T-helper 1 cell treated with Interleukin-12 subunit alpha and Interleukin-12 subunit beta and Interleukin-4 antibody, amounts not matched to agents 30 ng/mL and 1 ng/mL, for 36 hours (primary cell): ENCODE measurements at regions not wholly inside any gene's neighbourhood (a gene's known extent, or its start where the extent isn't known, plus 50 kb on each side); places are given as distances from the start of the nearest gene placed in this dataset.

Experiments used
- intact Hi-C: fragments of 100-400 bp; cut with micrococcal nuclease; formaldehyde crosslinking; loops from one replicate; pipeline ENCODE4 v1.15.1; 2024

- intact Hi-C loops, result no loop called here
These were observed 276.9 kb downstream of the RPS24 start for GRCh38 chr10:78310481-78311080.

- intact Hi-C loops, result no loop called here
These were observed 278.8 kb downstream of the RPS24 start for GRCh38 chr10:78312197-78313047.

- intact Hi-C loops, result no loop called here
These were observed 279.4 kb downstream of the RPS24 start for GRCh38 chr10:78313048-78313381.

- intact Hi-C loops, result no loop called here
These were observed 280.0 kb downstream of the RPS24 start for GRCh38 chr10:78313636-78314035.

GRCh38 chr10:78314651-78315050 lies 281.0 kb downstream of the RPS24 start:
- intact Hi-C loops, result no loop called here

- intact Hi-C loops, result no loop called here
These were observed 282.8 kb downstream of the RPS24 start for GRCh38 chr10:78316451-78316931.

GRCh38 chr10:78318305-78318704 lies 284.6 kb downstream of the RPS24 start:
- intact Hi-C loops, result no loop called here

- intact Hi-C loops, result no loop called here
These were observed 285.7 kb downstream of the RPS24 start for GRCh38 chr10:78319371-78319770.

GRCh38 chr10:78319841-78320240 lies 286.2 kb downstream of the RPS24 start:
- intact Hi-C loops, result no loop called here

GRCh38 chr10:78320506-78320905 lies 286.8 kb downstream of the RPS24 start:
- intact Hi-C loops, result no loop called here

- intact Hi-C loops, result no loop called here
These were observed 287.3 kb downstream of the RPS24 start for GRCh38 chr10:78321000-78321399.

GRCh38 chr10:78321500-78321899 lies 287.8 kb downstream of the RPS24 start:
- intact Hi-C loops, result no loop called here

GRCh38 chr10:78326372-78326771 lies 292.7 kb downstream of the RPS24 start:
- intact Hi-C loops, result no loop called here

- intact Hi-C loops, result no loop called here
These were observed 294.3 kb downstream of the RPS24 start for GRCh38 chr10:78327778-78328591.

GRCh38 chr10:78328592-78329404 lies 295.1 kb downstream of the RPS24 start:
- intact Hi-C loops, result no loop called here

GRCh38 chr10:78330884-78331283 lies 297.2 kb downstream of the RPS24 start:
- intact Hi-C loops, result no loop called here

- intact Hi-C loops, result no loop called here
These were observed 297.8 kb downstream of the RPS24 start for GRCh38 chr10:78331391-78331922.

- intact Hi-C loops, result no loop called here
These were observed 298.3 kb downstream of the RPS24 start for GRCh38 chr10:78332012-78332411.

- intact Hi-C loops, result no loop called here
These were observed 299.0 kb downstream of the RPS24 start for GRCh38 chr10:78332657-78333056.

- intact Hi-C loops, result no loop called here
These were observed 299.9 kb downstream of the RPS24 start for GRCh38 chr10:78333362-78334143.
